K562 (cell line): ENCODE measurements at regions not wholly inside any gene's neighbourhood (a gene's known extent, or its start where the extent isn't known, plus 50 kb on each side); places are given as distances from the start of the nearest gene placed in this dataset.

Experiments used
- ELK1 ChIP-seq: sonication (generic); formaldehyde crosslinking; IDR thresholded peaks from 2 replicates; pipeline ENCODE4 v1.8.1; 2022; ENCODE audit warnings: missing genetic modification reagents
- EZH2 ChIP-seq: IDR thresholded peaks from 2 replicates; pipeline ENCODE4 v1.6.1; 2012; ENCODE audit warnings: low read depth, mild to moderate bottlenecking, inconsistent platforms, low read length, borderline replicate concordance
- KHSRP ChIP-seq: fragments of 450-650 bp; IDR thresholded peaks from 2 replicates; pipeline ENCODE4 v1.6.1; 2017
- LCOR ChIP-seq: sonication (generic); formaldehyde crosslinking; IDR thresholded peaks from 2 replicates; pipeline ENCODE4 v1.8.0; 2022; ENCODE audit warnings: mild to moderate bottlenecking, missing genetic modification reagents
- MXI1 ChIP-seq: IDR thresholded peaks from 2 replicates; pipeline ENCODE4 v1.6.1; 2011; ENCODE audit warnings: low read depth, mild to moderate bottlenecking, improper control_type of control experiment, low read length
- NR1H2 ChIP-seq: sonication (generic); formaldehyde crosslinking; IDR thresholded peaks from 2 replicates; pipeline ENCODE4 v1.4.0; 2020; ENCODE audit warnings: mild to moderate bottlenecking, missing genetic modification reagents
- PURB ChIP-seq: sonication (generic); formaldehyde crosslinking; IDR thresholded peaks from 2 replicates; pipeline ENCODE4 v1.9.0; 2021; ENCODE audit warnings: low read depth, mild to moderate bottlenecking, missing genetic modification reagents
- RAD21 ChIP-seq, 2 experiments: fragments of 250-450 bp in 1 of 2; fragments of 450-650 bp in 1 of 2; sonication (Bioruptor Pico) in 1 of 2; formaldehyde crosslinking in 1 of 2; IDR thresholded peaks in 1 of 2; conservative IDR thresholded peaks in 1 of 2; 2 replicates each; pipeline versions ENCODE4 v1.4.0 to v1.8.0; 2020 to 2022; ENCODE audit warnings: mild to moderate bottlenecking in 2 of 2, moderate library complexity in 1 of 2
- TCF7 ChIP-seq: sonication (generic); IDR thresholded peaks from 2 replicates; pipeline ENCODE4 v1.6.1; 2016; ENCODE audit warnings: antibody characterized with exemption, borderline replicate concordance
- USF1 ChIP-seq: sonication (generic); formaldehyde crosslinking; IDR thresholded peaks from 2 replicates; pipeline ENCODE4 v1.9.0; 2022; ENCODE audit warnings: mild to moderate bottlenecking, missing genetic modification reagents
- ZBTB17 ChIP-seq: fragments of 450-650 bp; formaldehyde crosslinking; IDR thresholded peaks from 2 replicates; pipeline ENCODE4 v1.4.0; 2020; ENCODE audit warnings: mild to moderate bottlenecking
- ZBTB5 ChIP-seq: fragments of 450-650 bp; IDR thresholded peaks from 2 replicates; pipeline ENCODE4 v1.6.1; 2017; ENCODE audit warnings: antibody characterized with exemption
- TF ChIP-seq, protein P1 (sequence below), 3 experiments: IDR thresholded peaks in 2 of 3; conservative IDR thresholded peaks in 1 of 3; 2 replicates each; pipeline ENCODE4 v1.5.1; 2011 to 2012; ENCODE audit warnings: low read length in 3 of 3, mild to moderate bottlenecking in 3 of 3, control low read depth in 2 of 3, improper control_type of control experiment in 1 of 3, inconsistent platforms in 1 of 3, low read depth in 1 of 3, mixed read lengths in 1 of 3, moderate library complexity in 1 of 3; ENCODE audit not compliant: insufficient read depth in 2 of 3

- TF ChIP-seq PURB (CRISPR knock-in tag) (no peak), EZH2 (no peak), NR1H2 (CRISPR knock-in tag) (no peak), ZBTB5 (no peak), ZBTB17 (CRISPR knock-in tag) (no peak), KHSRP (no peak), RAD21 (CRISPR knock-in tag; conservative IDR thresholded peaks at IDR 0.05 in 1 of 2, IDR thresholded peaks at IDR 0.05 in 1 of 2) (no peak), USF1 (no peak), TCF7 (no peak), ELK1 (no peak), MXI1 (no peak), LCOR (no peak)
- TF ChIP-seq, protein P1, sequence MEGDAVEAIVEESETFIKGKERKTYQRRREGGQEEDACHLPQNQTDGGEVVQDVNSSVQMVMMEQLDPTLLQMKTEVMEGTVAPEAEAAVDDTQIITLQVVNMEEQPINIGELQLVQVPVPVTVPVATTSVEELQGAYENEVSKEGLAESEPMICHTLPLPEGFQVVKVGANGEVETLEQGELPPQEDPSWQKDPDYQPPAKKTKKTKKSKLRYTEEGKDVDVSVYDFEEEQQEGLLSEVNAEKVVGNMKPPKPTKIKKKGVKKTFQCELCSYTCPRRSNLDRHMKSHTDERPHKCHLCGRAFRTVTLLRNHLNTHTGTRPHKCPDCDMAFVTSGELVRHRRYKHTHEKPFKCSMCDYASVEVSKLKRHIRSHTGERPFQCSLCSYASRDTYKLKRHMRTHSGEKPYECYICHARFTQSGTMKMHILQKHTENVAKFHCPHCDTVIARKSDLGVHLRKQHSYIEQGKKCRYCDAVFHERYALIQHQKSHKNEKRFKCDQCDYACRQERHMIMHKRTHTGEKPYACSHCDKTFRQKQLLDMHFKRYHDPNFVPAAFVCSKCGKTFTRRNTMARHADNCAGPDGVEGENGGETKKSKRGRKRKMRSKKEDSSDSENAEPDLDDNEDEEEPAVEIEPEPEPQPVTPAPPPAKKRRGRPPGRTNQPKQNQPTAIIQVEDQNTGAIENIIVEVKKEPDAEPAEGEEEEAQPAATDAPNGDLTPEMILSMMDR (IDR thresholded peaks at IDR 0.05 in 2 of 3, conservative IDR thresholded peaks at IDR 0.05 in 1 of 3; ENCODE audit: insufficient read depth in 2 of 3, low read depth in 1 of 3, low read length in 3 of 3): no peak
Measured at GRCh38 chr10:120982507-120982906, 131.3 kb downstream of the WDR11 start.
